MCF 10A (cell line): ENCODE measurements at regions not wholly inside any gene's neighbourhood (a gene's known extent, or its start where the extent isn't known, plus 50 kb on each side); places are given as distances from the start of the nearest gene placed in this dataset.

ENCODE experiments used
- BruUV-seq: library from RNA; stranded (reverse); fragments of 400-500 nt; replicated peaks from 2 replicates; lab custom pipeline; 2021; lab: Mats Ljungman, UMichigan
- CTCF ChIA-PET: fragments of 300-600 bp; sonication (Branson Sonifier 250); formaldehyde crosslinking; extraction: SDS; loops from one replicate; lab custom pipeline; 2021; ENCODE audit warnings: antibody characterized with exemption, inconsistent platforms; lab: Yijun Ruan, JAX
- POLR2A ChIA-PET: fragments of 300-600, 350-650 bp; sonication (Branson Sonifier 250); formaldehyde crosslinking; extraction: SDS; loops from one replicate; lab custom pipeline; 2020; ENCODE audit warnings: antibody characterized with exemption, inconsistent platforms; lab: Yijun Ruan, JAX
- DNase-seq: peaks from one replicate; pipeline ENCODE4 v3.0.0-alpha.2; 2018; ENCODE audit not compliant: unreplicated experiment
- H3K27ac Mint-ChIP-seq: one replicate; pipeline ENCODE4 v1.8.0; 2022; ENCODE audit warnings: mild to moderate bottlenecking, low read depth, mixed read lengths; ENCODE audit not compliant: unreplicated experiment
- H3K27me3 Mint-ChIP-seq: one replicate; pipeline ENCODE4 v1.8.0; 2022; ENCODE audit warnings: mixed read lengths; ENCODE audit not compliant: insufficient read depth, unreplicated experiment
- H3K36me3 Mint-ChIP-seq: one replicate; pipeline ENCODE4 v1.8.0; 2022; ENCODE audit warnings: mild to moderate bottlenecking, moderate library complexity, mixed read lengths; ENCODE audit not compliant: insufficient read depth, unreplicated experiment
- H3K4me1 Mint-ChIP-seq: one replicate; pipeline ENCODE4 v1.8.0; 2022; ENCODE audit warnings: mixed read lengths; ENCODE audit not compliant: insufficient read depth, unreplicated experiment
- H3K4me3 Mint-ChIP-seq: one replicate; pipeline ENCODE4 v1.8.0; 2022; ENCODE audit warnings: mild to moderate bottlenecking, moderate library complexity, mixed read lengths; ENCODE audit not compliant: unreplicated experiment
- H3K9me3 Mint-ChIP-seq: one replicate; pipeline ENCODE4 v1.8.0; 2022; ENCODE audit warnings: mixed read lengths; ENCODE audit not compliant: unreplicated experiment
- CTCF ChIP-seq: fragments of 200-600 bp; IDR thresholded peaks from one replicate; pipeline ENCODE4 v1.8.0; 2022; ENCODE audit warnings: antibody characterized with exemption, mild to moderate bottlenecking; ENCODE audit not compliant: unreplicated experiment
- intact Hi-C: fragments of 100-400 bp; cut with micrococcal nuclease; formaldehyde crosslinking; loops from 2 replicates; pipeline ENCODE4 v1.14.1; 2022

- Mint-ChIP-seq H3K27ac (no peak overlapping the region), H3K4me3 (no peak overlapping the region), H3K27me3 (no peaks in the 10 kb centered on the region), H3K4me1 (no peaks in the 10 kb centered on the region), H3K9me3 (peaks cover 17% of the 10 kb centered on the region), H3K36me3 (no peaks in the 10 kb centered on the region)
- DNase-seq = no peak
- no peak for TF ChIP-seq CTCF
- CTCF ChIA-PET = interaction anchor here (0.5 to 0.6 kb wide), 3 partner anchors 25 to 611 kb away, joined by 3 to 4 read pairs (median 3); no protein-coding TSS in a partner anchor
- POLR2A ChIA-PET = no interaction called here
- BruUV-seq = no TSS peak
- intact Hi-C loops = no loop called here
Observed at GRCh38 chr7:67984326-67984725, 987.7 kb downstream of the TYW1 start.

- TF ChIP-seq CTCF = no peak
- intact Hi-C loops = no loop called here
- no peak overlapping the region for H3K4me3 Mint-ChIP-seq
- peaks cover 15% of the 10 kb centered on the region for H3K9me3 Mint-ChIP-seq
- H3K36me3 Mint-ChIP-seq = no peaks in the 10 kb centered on the region
- H3K4me1 Mint-ChIP-seq = no peaks in the 10 kb centered on the region
- CTCF ChIA-PET = no interaction called here
- POLR2A ChIA-PET = no interaction called here
- H3K27me3 Mint-ChIP-seq = no peaks in the 10 kb centered on the region
- no TSS peak for BruUV-seq
- DNase-seq = no peak
- no peak overlapping the region for H3K27ac Mint-ChIP-seq
Observed at GRCh38 chr7:67989142-67989541, 992.5 kb downstream of the TYW1 start.

- intact Hi-C loops = no loop called here
- TF ChIP-seq CTCF = no peak
- POLR2A ChIA-PET = interaction anchor here (0.6 kb wide), 1 partner anchor 253 kb away, joined by 3 read pairs; no protein-coding TSS in a partner anchor
- no peaks in the 10 kb centered on the region for H3K36me3 Mint-ChIP-seq
- H3K4me1 Mint-ChIP-seq = no peaks in the 10 kb centered on the region
- H3K27me3 Mint-ChIP-seq = no peaks in the 10 kb centered on the region
- BruUV-seq = no TSS peak
- H3K4me3 Mint-ChIP-seq = no peak overlapping the region
- no peak overlapping the region for H3K27ac Mint-ChIP-seq
- no peak for DNase-seq
- CTCF ChIA-PET = interaction anchor here (0.6 kb wide), 1 partner anchor 372 kb away, joined by 3 read pairs; no protein-coding TSS in a partner anchor
- peaks cover 7% of the 10 kb centered on the region for H3K9me3 Mint-ChIP-seq
Observed at GRCh38 chr7:67990003-67990402, 993.4 kb downstream of the TYW1 start.

GRCh38 chr7:67990716-67991115 is 994.1 kb downstream of the TYW1 start:
- no peak for DNase-seq
- peaks cover 7% of the 10 kb centered on the region for H3K9me3 Mint-ChIP-seq
- intact Hi-C loops = no loop called here
- no TSS peak for BruUV-seq
- H3K36me3 Mint-ChIP-seq = no peaks in the 10 kb centered on the region
- no peaks in the 10 kb centered on the region for H3K4me1 Mint-ChIP-seq
- CTCF ChIA-PET = interaction anchor here (0.6 kb wide), 1 partner anchor 372 kb away, joined by 3 read pairs; no protein-coding TSS in a partner anchor
- no peaks in the 10 kb centered on the region for H3K27me3 Mint-ChIP-seq
- H3K27ac Mint-ChIP-seq = no peak overlapping the region
- TF ChIP-seq CTCF = no peak
- POLR2A ChIA-PET = interaction anchor here (0.6 kb wide), 2 partner anchors 253 to 1422 kb away, joined by 3 read pairs; no protein-coding TSS in a partner anchor
- no peak overlapping the region for H3K4me3 Mint-ChIP-seq
